ENCODE measurements at regions not wholly inside any gene's neighbourhood (a gene's known extent, or its start where the extent isn't known, plus 50 kb on each side); places are given as distances from the start of the nearest gene placed in this dataset.

DNA sequence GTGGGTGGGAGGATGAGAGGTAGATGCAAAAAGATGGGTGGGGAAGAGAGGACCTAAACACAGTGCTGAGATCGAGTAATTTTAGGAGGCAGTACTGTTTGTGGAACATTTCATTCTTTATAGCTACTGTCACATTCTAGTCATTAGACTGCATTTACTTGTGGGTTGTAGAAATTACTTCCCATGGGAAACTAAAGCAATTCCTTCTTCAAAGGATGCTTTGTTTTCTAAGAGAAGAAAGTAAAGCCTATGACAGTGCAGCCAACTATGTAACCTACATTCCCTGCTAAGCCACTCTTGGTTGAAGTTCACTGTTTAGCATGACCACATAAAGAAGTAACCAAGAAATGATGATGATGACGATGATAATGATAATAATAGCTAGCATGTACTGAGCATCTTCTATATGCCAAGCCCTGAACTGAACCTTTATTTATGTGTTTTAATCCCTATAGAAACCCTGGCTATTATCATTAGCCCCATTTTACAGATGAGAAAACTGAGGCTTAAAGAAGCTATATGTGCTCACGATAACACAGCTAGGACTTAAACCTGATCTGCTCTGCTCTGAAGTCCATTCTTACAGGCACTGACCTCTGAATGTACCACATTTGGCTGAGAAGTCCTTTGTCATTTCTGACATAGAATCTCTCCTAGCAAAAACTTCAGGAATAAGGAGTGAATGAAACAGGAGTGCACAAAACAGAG is 114.5 kb upstream of the KIT start:
- DNase-seq (ENCODE audit: low read depth in 2 of 2), result peak; percentile 50 to 59

GRCh38 chr4:54545663-54546424 is 111.9 kb upstream of the KIT start:
- DNase-seq (ENCODE audit: low read depth in 2 of 2), result no peak

GRCh38 chr4:54547299-54548097 is 110.3 kb upstream of the KIT start:
- DNase-seq (ENCODE audit: low read depth in 2 of 2), result no peak

GRCh38 chr4:54548098-54548620 is 109.6 kb upstream of the KIT start:
- DNase-seq (ENCODE audit: low read depth in 2 of 2), result no peak

DNA sequence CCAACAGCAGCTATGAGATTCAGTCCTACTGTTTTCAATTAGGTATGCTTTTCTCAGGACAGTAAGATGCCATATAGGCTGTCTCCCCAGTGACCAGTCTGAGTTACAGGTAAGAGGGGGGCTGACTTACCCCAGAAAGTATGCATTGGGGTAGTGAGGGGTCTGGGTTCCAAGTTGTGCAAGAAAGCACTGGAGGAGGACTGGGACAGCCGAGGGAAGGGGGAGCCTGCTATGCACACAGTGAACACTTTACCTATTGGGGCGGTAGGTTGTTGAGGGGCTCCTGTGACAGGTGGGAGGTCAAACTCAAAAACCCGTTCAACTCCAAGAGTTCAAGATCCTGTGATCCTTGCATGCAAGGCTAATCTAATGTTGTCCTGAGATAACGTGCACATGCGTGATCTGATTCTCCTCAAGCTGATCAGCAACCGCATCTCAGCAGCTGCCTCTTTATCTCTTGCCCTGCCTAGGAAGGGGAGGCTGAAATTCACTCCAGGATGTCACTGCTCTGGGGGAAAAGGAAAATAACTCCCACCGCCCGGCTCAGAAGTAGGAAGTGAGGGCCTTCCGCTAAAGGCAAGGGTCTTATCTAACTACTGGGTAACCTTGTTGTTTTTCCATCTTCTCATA is 108.8 kb upstream of the KIT start:
- no peak for DNase-seq (ENCODE audit: low read depth in 2 of 2)

DNA sequence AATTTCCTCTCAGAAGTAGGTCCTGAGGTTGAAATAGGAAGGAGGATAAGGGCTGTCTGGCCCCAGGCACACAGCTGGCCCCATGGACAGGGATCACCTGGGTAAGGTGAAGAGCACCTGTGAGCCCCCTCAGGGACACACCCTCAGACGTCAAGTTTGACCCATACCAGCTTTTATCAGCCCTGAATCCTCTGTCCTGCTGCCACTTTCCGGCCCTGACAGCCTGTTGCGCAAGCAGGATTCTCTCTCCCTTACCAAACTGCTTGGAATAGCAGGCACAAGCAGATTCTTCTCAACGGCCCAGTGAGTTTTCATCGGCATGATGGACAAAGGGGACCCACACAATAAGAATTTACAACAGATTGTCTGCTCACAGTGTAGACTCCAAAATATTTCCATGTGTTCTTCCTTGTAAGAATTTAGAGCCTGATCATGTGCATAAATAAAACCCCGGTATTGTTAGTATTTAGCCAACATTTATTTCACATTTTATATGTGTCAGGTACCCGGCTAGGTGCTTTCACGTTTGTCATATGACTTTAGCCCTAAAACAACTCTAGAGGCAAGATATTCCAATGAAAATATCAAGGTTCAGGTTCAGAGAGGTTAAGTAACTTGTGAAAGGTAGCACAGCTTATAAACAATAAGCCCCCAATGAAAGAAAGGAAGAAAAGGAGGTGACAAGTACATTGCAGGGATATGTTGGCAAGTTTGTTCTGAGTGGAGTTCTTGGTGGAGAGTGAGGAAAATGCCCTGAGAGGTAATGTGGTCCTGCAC is 107.2 kb upstream of the KIT start:
- no peak for DNase-seq (ENCODE audit: low read depth in 2 of 2)

DNA sequence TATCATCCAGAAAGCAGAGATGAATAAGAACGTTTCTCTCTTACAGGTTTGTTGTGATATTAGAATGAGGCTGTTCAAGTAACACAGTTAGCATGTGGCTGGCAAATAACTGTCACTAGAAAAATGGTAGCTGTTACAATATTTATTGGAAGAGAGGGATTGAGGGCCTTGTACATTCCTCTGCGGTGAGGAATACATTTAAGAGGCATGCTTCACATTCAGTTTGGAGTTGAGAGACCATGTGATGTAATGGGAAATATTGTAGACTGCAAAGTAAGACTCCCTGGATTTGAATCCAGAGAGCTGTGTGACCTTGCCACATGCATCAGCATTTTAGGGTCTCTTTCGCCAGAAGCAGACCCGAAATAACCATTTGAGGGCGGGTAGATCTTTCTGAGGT is 104.8 kb upstream of the KIT start:
- DNase-seq (ENCODE audit: low read depth in 2 of 2), result no peak

DNA sequence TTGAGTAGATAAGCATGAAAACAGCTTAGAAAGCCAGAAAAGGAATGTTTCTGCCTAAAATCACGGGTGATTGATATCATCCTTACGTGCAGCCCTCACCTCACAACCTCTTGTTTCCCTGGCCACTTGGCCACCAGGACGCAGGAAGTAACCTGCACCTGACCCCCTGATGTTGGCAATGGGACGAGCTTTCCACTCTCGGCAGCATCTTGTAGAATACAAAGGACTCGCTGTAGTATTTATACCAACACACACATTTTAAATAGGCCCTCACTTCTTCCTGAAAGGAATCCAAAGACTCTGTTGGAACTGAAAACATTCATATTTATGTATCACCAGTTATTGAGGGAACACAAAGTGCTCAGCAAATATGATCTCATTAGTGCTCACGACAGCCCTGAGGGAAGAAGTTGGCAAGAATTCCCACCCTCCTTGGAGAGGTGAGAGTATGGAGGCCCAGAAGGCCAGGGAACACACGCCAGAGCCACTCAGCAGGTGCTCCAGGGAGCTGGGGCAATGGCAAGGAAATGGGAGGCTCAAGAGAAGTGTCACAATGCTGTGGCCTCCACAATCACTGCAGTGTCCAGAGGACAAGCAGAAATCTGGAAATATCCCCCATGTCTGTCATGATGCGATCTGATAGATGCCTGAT is 103.3 kb upstream of the KIT start:
- DNase-seq (ENCODE audit: low read depth in 2 of 2), result no peak

- no peak for DNase-seq (ENCODE audit: low read depth in 2 of 2)
Observed at GRCh38 chr4:54556051-54556450, 101.7 kb upstream of the KIT start.

DNA sequence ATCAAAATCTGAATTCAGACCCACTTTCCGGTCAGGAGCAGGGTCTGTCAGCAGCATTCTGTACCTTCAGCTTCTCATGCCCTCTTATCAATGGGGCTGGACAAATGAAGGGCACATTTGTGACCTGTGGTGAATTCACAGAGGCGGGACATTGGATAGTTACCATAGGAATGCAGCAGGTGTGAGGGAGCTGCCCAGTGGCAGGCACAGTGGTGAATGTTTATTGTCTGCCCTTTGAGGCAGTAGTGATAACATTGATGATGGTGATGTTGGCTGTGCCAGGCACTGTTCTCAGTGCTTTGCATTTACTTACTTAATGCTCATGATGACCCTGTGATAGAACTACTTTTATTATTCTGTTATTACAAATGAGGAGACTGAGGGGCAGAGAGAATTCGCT is 101.2 kb upstream of the KIT start:
- DNase-seq (ENCODE audit: low read depth in 2 of 2), result no peak

GRCh38 chr4:54558889-54559677 is 98.7 kb upstream of the KIT start:
- no peak for DNase-seq (ENCODE audit: low read depth in 2 of 2)

DNA sequence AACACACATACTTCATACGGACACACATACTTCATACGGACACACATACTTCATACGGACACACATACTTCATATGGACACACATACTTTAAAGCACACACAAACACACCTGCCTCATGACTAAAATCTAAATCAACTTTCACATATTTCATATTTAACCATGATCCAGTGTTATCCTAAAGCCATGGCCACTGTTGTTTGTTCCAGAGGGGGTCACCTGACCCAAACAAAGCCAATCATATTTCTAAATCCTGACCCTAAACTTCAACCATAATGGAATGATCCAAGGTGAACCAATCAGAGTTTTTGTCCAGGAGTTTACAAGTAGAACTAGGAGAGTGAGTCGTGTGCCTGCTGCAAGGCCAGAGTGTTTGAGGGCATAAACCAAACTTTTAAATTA is 97.2 kb upstream of the KIT start:
- no peak for DNase-seq (ENCODE audit: low read depth in 2 of 2)

DNA sequence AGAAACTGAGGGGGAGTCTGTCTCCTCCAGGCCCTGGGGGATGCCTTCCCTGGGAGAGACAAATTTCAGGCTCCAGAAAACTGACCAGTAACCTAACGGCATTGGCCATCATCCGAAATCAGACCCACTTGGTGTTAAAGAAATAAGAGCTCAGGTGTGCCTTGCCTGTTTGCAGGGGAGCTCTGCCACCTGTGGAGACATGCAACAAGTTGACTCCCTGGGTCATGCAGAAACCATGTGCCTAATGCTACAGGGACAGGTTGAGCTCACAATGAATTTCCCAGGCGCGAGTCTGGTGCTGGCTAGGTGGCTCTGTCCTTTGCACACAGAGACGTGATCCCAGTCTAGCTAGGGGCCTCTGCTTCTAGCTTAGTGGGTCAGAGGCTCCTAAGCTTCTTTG is 95.8 kb upstream of the KIT start:
- DNase-seq (ENCODE audit: low read depth in 2 of 2), result no peak

- no peak for DNase-seq (ENCODE audit: low read depth in 2 of 2)
Observed at GRCh38 chr4:54566608-54567007, 91.1 kb upstream of the KIT start.

GRCh38 chr4:54567327-54567726 is 90.4 kb upstream of the KIT start:
- no peak for DNase-seq (ENCODE audit: low read depth in 2 of 2)

GRCh38 chr4:54568184-54568583 is 89.6 kb upstream of the KIT start:
- DNase-seq (ENCODE audit: low read depth in 2 of 2), result peak; percentile 38 to 45

DNA sequence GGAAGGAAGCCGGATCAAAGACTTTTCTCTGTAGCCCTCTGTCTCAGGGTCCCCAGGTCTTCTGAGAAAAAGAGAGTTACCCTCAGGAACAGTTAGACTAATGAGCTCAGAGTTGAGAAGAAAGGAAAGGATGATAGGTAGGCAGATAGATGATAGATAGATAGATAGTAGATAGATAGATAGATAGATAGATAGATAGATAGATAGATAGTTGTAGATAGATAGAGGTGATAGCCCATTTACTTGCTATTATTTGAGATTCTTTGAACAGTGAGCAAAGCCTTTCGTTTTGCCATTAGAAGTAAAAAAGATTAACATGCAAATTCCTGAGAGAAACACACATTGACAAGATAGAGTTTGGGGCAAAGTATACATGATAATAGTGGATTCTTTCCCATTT is 86.9 kb upstream of the KIT start:
- no peak for DNase-seq (ENCODE audit: low read depth in 2 of 2)

GRCh38 chr4:54571293-54572151 is 86.2 kb upstream of the KIT start:
- no peak for DNase-seq (ENCODE audit: low read depth in 2 of 2)

DNA sequence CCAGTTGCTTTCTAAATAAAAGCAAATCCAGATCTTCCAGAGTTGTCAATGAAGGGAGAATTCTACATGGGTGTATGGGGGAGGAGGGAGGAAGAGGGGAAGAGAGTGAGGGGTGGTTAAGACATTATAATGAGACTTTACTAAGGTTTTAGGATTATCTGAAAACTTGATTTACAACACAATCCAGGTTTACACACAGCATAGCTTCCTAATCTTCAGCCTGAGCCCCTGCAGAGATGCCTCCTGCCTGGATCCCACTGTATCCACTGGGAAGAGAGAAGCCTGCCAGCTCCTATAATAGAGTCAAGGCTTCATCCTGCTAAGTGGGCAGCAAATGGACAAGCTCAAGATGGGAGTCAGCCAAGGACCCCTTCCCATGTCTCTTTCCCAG is 85.6 kb upstream of the KIT start:
- DNase-seq (ENCODE audit: low read depth in 2 of 2), result no peak
